B cell (primary cell): ENCODE measurements at regions not wholly inside any gene's neighbourhood (a gene's known extent, or its start where the extent isn't known, plus 50 kb on each side); places are given as distances from the start of the nearest gene placed in this dataset.

Source experiments
- CTCF ChIP-seq: fragments of 200-600 bp; IDR thresholded peaks from one replicate; pipeline ENCODE4 v1.8.0; 2022; ENCODE audit warnings: antibody characterized with exemption, mild to moderate bottlenecking
- EZH2 ChIP-seq: IDR thresholded peaks from 2 replicates; pipeline ENCODE4 v1.6.1; 2012; ENCODE audit warnings: borderline replicate concordance, low read depth, mild to moderate bottlenecking, moderate library complexity, low read length; ENCODE audit not compliant: insufficient read depth, poor library complexity, severe bottlenecking

- no peak for TF ChIP-seq CTCF
- no peak for TF ChIP-seq EZH2
Observed at GRCh38 chr17:20941872-20942271, 100.9 kb downstream of the USP22 start.
